ENCODE measurements at regions not wholly inside any gene's neighbourhood (a gene's known extent, or its start where the extent isn't known, plus 50 kb on each side); places are given as distances from the start of the nearest gene placed in this dataset.

DNA sequence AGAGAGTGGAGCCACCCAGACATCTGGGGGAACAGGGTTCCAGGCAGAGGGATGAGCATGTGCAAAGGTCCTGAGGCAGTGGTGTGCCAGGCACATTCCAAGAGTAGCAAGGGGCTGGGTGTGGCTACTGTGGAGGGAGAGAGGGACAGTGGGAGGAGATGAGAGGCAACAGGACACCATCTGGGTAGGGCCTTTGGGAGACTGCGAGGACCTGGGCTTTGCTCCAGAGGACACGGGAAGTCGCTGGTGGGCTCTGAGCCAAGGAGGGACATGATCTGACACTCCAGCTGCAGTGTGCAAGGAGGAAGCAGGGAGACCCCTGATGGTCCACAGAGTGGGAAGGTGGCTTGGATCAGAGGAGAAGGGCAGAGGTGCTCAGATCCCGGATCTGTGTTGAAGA is 56.7 kb upstream of the MED9 start:
- Histone ChIP-seq H3K4me1 (ENCODE audit: insufficient read depth, low read length) (peaks cover 41% of the 10 kb centered on the region), H2AFZ (ENCODE audit: low read length) (peak overlapping the region; percentile 81), H3K9me3 (ENCODE audit: low read depth, low read length) (no peaks in the 10 kb centered on the region), H4K20me1 (ENCODE audit: insufficient read depth, low read length) (no peaks in the 10 kb centered on the region), H3K4me3 (ENCODE audit: insufficient read depth, low read length) (no peak overlapping the region), H3K36me3 (ENCODE audit: insufficient read depth, low read length) (no peaks in the 10 kb centered on the region), H3K27ac (ENCODE audit: low read depth, low read length) (peak overlapping the region; percentile 87), H3K27me3 (ENCODE audit: insufficient read depth, low read length) (no peaks in the 10 kb centered on the region), H3K4me2 (ENCODE audit: insufficient read depth, low read length) (peak overlapping the region; percentile 4), H3K79me2 (ENCODE audit: insufficient read depth, low read length) (no peaks in the 10 kb centered on the region)
- TF ChIP-seq, protein P1, sequence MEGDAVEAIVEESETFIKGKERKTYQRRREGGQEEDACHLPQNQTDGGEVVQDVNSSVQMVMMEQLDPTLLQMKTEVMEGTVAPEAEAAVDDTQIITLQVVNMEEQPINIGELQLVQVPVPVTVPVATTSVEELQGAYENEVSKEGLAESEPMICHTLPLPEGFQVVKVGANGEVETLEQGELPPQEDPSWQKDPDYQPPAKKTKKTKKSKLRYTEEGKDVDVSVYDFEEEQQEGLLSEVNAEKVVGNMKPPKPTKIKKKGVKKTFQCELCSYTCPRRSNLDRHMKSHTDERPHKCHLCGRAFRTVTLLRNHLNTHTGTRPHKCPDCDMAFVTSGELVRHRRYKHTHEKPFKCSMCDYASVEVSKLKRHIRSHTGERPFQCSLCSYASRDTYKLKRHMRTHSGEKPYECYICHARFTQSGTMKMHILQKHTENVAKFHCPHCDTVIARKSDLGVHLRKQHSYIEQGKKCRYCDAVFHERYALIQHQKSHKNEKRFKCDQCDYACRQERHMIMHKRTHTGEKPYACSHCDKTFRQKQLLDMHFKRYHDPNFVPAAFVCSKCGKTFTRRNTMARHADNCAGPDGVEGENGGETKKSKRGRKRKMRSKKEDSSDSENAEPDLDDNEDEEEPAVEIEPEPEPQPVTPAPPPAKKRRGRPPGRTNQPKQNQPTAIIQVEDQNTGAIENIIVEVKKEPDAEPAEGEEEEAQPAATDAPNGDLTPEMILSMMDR (IDR thresholded peaks at IDR 0.05; ENCODE audit: extremely low read depth, low read depth, low read length): no peak
- no peak for DNase-seq (ENCODE audit: insufficient read length, low spot score, missing footprints)

DNA sequence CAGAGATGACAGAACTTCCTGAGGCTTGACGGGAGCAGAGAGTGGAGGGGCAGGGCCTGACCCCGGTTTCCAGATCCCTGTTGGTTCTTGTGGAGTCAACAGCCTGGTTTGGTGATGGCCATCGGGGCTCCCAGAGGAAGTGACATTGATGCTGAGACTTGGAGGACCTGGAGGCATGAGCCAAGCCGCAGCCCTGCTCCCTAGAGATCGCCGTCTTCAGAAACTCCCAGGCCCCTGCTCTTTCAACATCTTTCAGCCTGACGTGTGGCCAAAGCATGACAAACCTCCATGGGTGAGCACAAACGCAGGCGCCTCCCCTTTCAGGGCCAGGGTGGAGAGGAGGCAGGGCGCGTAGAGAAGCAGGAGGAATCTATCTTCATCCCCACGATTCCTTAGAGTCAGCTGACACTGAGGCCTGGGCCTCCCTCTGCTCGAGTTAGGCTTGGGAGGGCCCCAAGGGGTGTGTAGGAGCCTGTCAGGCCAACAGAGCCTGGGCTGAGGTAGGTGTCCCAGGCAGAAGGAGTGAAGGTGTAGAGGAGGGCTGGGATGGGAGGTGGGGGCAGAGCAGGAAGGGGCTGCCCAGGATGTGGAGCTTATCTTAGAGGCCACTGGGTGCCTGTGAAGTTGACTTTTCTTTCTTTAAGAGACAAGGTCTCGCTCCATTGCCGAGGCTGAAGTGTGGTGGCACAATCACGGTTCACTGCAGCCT is 56.1 kb upstream of the MED9 start:
- Histone ChIP-seq H3K27me3 (ENCODE audit: insufficient read depth, low read length) (no peaks in the 10 kb centered on the region), H3K4me2 (ENCODE audit: insufficient read depth, low read length) (peak overlapping the region; percentile 4), H3K36me3 (ENCODE audit: insufficient read depth, low read length) (no peaks in the 10 kb centered on the region), H3K79me2 (ENCODE audit: insufficient read depth, low read length) (no peaks in the 10 kb centered on the region), H4K20me1 (ENCODE audit: insufficient read depth, low read length) (no peaks in the 10 kb centered on the region), H2AFZ (ENCODE audit: low read length) (peak overlapping the region; percentile 81), H3K9me3 (ENCODE audit: low read depth, low read length) (no peaks in the 10 kb centered on the region), H3K4me1 (ENCODE audit: insufficient read depth, low read length) (peaks cover 34% of the 10 kb centered on the region), H3K4me3 (ENCODE audit: insufficient read depth, low read length) (no peak overlapping the region), H3K27ac (ENCODE audit: low read depth, low read length) (peak overlapping the region; percentile 87)
- peak; percentile 93 for DNase-seq (ENCODE audit: insufficient read length, low spot score, missing footprints)
- TF ChIP-seq, protein P1 (IDR thresholded peaks at IDR 0.05; ENCODE audit: extremely low read depth, low read depth, low read length): no peak

DNA sequence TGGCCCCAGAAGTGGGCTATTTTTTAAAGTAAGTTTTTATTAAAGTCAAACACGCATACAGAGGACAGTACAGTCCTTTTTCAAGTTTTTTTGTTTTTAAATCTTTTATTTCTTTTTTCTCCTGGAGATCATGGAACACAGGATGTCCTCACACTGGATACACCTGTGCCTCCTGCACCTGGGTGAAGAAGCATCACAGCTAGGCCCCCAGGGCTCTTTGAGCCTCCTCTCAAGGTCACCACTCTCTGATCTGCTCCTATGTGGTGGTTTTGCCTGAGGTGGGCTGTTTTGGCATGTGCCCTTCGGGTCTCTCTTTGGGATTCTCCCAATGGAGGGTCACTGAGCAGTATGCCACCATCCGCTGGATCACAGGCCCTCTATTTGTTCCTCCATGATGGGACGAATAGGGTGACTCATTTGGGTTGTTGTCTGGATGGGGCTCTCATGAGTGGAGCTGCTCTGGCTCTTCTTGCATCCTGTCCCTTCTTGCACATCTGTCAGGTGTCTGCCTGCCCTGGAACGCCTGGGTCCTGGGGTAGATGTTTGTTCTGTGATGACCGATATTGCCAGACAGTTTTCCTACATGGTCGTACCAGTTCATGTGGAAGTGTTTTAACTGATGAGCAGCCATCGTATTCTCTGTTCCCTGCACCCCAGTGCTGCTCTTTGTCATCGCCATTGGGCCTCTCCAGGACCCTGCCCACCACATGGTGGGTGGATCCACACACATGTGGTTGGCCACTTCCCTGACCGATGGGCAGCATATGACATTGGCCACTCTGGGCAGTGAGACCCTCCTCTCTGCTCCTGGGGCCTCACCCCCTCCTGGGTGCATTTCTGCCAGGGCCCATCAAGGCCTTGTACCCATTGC is 55.2 kb upstream of the MED9 start:
- Histone ChIP-seq H3K4me1 (ENCODE audit: insufficient read depth, low read length) (peaks cover 26% of the 10 kb centered on the region), H3K4me3 (ENCODE audit: insufficient read depth, low read length) (no peak overlapping the region), H3K27me3 (ENCODE audit: insufficient read depth, low read length) (no peaks in the 10 kb centered on the region), H2AFZ (ENCODE audit: low read length) (peak overlapping the region; percentile 81), H3K27ac (ENCODE audit: low read depth, low read length) (peak overlapping the region; percentile 87), H3K4me2 (ENCODE audit: insufficient read depth, low read length) (no peak overlapping the region), H4K20me1 (ENCODE audit: insufficient read depth, low read length) (no peaks in the 10 kb centered on the region), H3K9me3 (ENCODE audit: low read depth, low read length) (no peaks in the 10 kb centered on the region), H3K36me3 (ENCODE audit: insufficient read depth, low read length) (no peaks in the 10 kb centered on the region), H3K79me2 (ENCODE audit: insufficient read depth, low read length) (no peaks in the 10 kb centered on the region)
- DNase-seq (ENCODE audit: insufficient read length, low spot score, missing footprints): no peak
- TF ChIP-seq, protein P1 (IDR thresholded peaks at IDR 0.05; ENCODE audit: extremely low read depth, low read depth, low read length): no peak

DNA sequence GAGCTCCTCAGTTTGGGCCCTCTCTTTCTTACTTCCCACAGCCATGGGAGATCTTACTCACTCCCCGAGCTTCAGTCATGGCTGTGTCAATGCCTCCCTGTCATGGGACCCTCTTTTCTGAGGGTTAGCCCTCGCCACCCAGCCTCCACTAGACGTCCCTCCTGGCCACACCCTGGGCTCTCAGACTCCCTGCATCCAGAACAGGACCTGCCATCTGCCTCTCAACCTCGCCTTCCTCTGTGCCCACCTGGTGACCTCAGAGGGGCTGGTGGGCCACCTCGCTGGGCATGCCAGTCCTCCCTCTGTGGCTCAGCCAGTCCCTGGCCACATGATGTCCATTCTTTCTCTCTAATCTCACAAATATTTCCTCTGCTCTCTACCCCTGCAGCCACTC is 54.6 kb upstream of the MED9 start:
- Histone ChIP-seq H4K20me1 (ENCODE audit: insufficient read depth, low read length) (no peaks in the 10 kb centered on the region), H3K27ac (ENCODE audit: low read depth, low read length) (no peak overlapping the region), H3K4me1 (ENCODE audit: insufficient read depth, low read length) (peaks cover 22% of the 10 kb centered on the region), H3K27me3 (ENCODE audit: insufficient read depth, low read length) (no peaks in the 10 kb centered on the region), H2AFZ (ENCODE audit: low read length) (no peak overlapping the region), H3K36me3 (ENCODE audit: insufficient read depth, low read length) (no peaks in the 10 kb centered on the region), H3K79me2 (ENCODE audit: insufficient read depth, low read length) (no peaks in the 10 kb centered on the region), H3K9me3 (ENCODE audit: low read depth, low read length) (no peaks in the 10 kb centered on the region), H3K4me3 (ENCODE audit: insufficient read depth, low read length) (no peak overlapping the region), H3K4me2 (ENCODE audit: insufficient read depth, low read length) (no peak overlapping the region)
- no peak for DNase-seq (ENCODE audit: insufficient read length, low spot score, missing footprints)
- TF ChIP-seq, protein P1 (IDR thresholded peaks at IDR 0.05; ENCODE audit: extremely low read depth, low read depth, low read length): no peak
